Stomach (tissue), 8 donors: ENCODE measurements at regions not wholly inside any gene's neighbourhood (a gene's known extent, or its start where the extent isn't known, plus 50 kb on each side); places are given as distances from the start of the nearest gene placed in this dataset.
A peak's percentile ranks its signal among the peaks of the same experiment; 100 is the strongest.
"Not testable (repeated sequence)": the region's sequence is repeated elsewhere in the genome, so short reads cannot be mapped to it uniquely, and the experiment has no call there.

Experiments
- DNase-seq, 2 donors: peaks; one replicate each; pipeline versions ENCODE4 v3.0.0 to v3.0.0-alpha.2; 2013 to 2019
- H3K27ac ChIP-seq, 5 donors: fragments of 200-600 bp in 4 of 5; sonication (generic) in 4 of 5; one replicate each; pipeline ENCODE4 v1.5.1; 2013 to 2019; ENCODE audit warnings: mild to moderate bottlenecking in 1 of 5, moderate library complexity in 1 of 5
- H3K27me3 ChIP-seq, 3 donors: fragments of 200-600 bp; sonication (generic); one replicate each; pipeline ENCODE4 v1.5.1; 2017 to 2019; ENCODE audit warnings: mixed run types in 1 of 3
- H3K36me3 ChIP-seq, 4 donors: fragments of 200-600 bp; sonication (generic); 1 replicate in 3 of 4; 2 replicates in 1 of 4; pipeline ENCODE4 v1.5.1; 2016 to 2019
- H3K4me1 ChIP-seq, 4 donors: fragments of 200-600 bp; sonication (generic); one replicate each; pipeline ENCODE4 v1.5.1; 2016 to 2019
- H3K4me3 ChIP-seq, 4 donors: fragments of 200-600 bp; sonication (generic) in 3 of 4; one replicate each; pipeline ENCODE4 v1.5.1; 2016 to 2019; ENCODE audit warnings: mild to moderate bottlenecking in 1 of 4
- H3K9me3 ChIP-seq, 4 donors: fragments of 200-600 bp; sonication (generic); one replicate each; pipeline ENCODE4 v1.5.1; 2016 to 2019
- EP300 ChIP-seq: sonication (generic); formaldehyde crosslinking; IDR thresholded peaks from one replicate; pipeline ENCODE4 v1.6.1; 2017; ENCODE audit warnings: antibody characterized with exemption
- POLR2A ChIP-seq, 4 donors: fragments of 450-650 bp; IDR thresholded peaks; one replicate each; pipeline ENCODE4 v1.6.1; 2016; ENCODE audit warnings: antibody characterized with exemption in 4 of 4, control low read depth in 2 of 4, mild to moderate bottlenecking in 1 of 4, moderate library complexity in 1 of 4
- POLR2AphosphoS5 ChIP-seq, 3 donors: sonication (generic); formaldehyde crosslinking; IDR thresholded peaks; one replicate each; pipeline ENCODE4 v1.6.1; 2016; ENCODE audit warnings: antibody characterized with exemption in 3 of 3
- WGBS, 5 donors: extraction: QIAGEN DNeasy Blood & Tissue Kit in 3 of 5; methylation state at CpG; one replicate each; pipeline versions ENCODE4 v1.1.5 to v1.1.7; 2013 to 2018; 5-methylcytosine and 5-hydroxymethylcytosine counted together
- intact Hi-C: fragments of 100-400 bp; cut with DNase I; formaldehyde crosslinking; loops from one replicate; pipeline ENCODE4 v1.15.1; 2023; ENCODE audit warnings: low total_unique reads
- TF ChIP-seq, protein P1 (sequence below), 7 experiments: fragments of 450-650 bp in 4 of 7; fragments of 200-600 bp in 3 of 7; sonication (generic) in 3 of 7; IDR thresholded peaks; one replicate each; pipeline ENCODE4 v1.5.1; 2016 to 2019; ENCODE audit warnings: antibody characterized with exemption in 7 of 7, control low read depth in 2 of 7, mild to moderate bottlenecking in 1 of 7
- donor health status: healthy with polysubstance abuse.
- donor health status: Bipolar disorder and iron deficiency.
- donor health status: healthy.

DNA sequence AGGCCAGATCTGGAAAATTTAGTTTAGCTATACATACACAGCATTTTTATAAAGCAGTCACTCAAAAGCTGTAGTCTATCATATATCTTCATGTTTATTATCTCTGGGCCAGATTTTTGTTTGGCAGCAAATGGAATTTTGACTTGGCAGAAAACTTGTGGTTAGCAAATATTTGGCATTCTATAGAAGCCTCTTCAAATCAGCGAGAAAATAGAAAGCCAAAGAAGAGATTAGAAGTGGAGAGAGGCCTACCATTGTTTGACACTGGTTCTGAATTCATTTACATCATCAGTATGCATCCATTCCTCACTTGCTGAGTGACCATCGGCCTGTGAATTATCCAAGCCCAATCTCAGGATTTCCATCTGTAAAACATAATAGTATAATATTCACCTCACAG is 1077.6 kb downstream of the GALC start:
- 21 to 42% (median 34%) methylated on average over 2 of the region's 2 CpGs for WGBS, 5 donors
- TF ChIP-seq POLR2A (IDR thresholded peaks at IDR 0.05) (no peak), EP300 (no peak)
- TF ChIP-seq, protein P1, sequence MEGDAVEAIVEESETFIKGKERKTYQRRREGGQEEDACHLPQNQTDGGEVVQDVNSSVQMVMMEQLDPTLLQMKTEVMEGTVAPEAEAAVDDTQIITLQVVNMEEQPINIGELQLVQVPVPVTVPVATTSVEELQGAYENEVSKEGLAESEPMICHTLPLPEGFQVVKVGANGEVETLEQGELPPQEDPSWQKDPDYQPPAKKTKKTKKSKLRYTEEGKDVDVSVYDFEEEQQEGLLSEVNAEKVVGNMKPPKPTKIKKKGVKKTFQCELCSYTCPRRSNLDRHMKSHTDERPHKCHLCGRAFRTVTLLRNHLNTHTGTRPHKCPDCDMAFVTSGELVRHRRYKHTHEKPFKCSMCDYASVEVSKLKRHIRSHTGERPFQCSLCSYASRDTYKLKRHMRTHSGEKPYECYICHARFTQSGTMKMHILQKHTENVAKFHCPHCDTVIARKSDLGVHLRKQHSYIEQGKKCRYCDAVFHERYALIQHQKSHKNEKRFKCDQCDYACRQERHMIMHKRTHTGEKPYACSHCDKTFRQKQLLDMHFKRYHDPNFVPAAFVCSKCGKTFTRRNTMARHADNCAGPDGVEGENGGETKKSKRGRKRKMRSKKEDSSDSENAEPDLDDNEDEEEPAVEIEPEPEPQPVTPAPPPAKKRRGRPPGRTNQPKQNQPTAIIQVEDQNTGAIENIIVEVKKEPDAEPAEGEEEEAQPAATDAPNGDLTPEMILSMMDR (IDR thresholded peaks at IDR 0.05), result no peak
- intact Hi-C loops, result no loop called here

DNA sequence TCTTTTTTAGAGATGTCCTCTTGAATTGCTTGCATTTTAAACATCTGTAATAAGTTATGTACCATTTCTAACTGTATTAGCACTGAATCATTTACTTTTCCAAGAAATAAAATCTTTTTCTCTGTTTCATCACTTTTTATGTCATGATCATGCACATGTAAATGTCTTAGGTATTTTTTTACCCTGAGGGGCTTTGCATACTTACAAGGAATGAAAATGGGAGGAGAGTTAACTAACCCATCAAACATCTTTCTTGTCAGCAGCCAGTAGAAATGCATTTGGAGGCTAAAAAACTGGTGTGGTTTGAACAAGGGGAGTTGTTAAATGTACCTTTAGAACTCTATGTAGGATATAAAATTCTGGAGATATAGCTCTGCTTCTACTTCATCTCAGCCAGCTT is 1080.3 kb downstream of the GALC start:
- no peaks in the 10 kb centered on the region for H3K9me3 ChIP-seq
- intact Hi-C loops, result no loop called here
- H3K4me1 ChIP-seq, result no peaks in the 10 kb centered on the region
- DNase-seq, result no peak
- no peak overlapping the region for H3K27ac ChIP-seq
- TF ChIP-seq, protein P1 (IDR thresholded peaks at IDR 0.05), result no peak
- TF ChIP-seq POLR2AphosphoS5 (IDR thresholded peaks at IDR 0.05), result no peak
- no peak for TF ChIP-seq EP300
- no peak for TF ChIP-seq POLR2A (IDR thresholded peaks at IDR 0.05)
- H3K27me3 ChIP-seq, result no peaks in the 10 kb centered on the region
- no peak overlapping the region for H3K4me3 ChIP-seq
- H3K36me3 ChIP-seq, result no peaks in the 10 kb centered on the region

More for the DNA sequence above, 1077.6 kb downstream of the GALC start:
- Histone ChIP-seq H3K36me3 (no peaks in the 10 kb centered on the region), H3K4me1 (no peaks in the 10 kb centered on the region), H3K9me3 (no peaks in the 10 kb centered on the region), H3K27ac (no peak overlapping the region), H3K27me3 (no peaks in the 10 kb centered on the region), H3K4me3 (no peak overlapping the region)
- peak in 1 of 2 donors; percentile 44 for DNase-seq

DNA sequence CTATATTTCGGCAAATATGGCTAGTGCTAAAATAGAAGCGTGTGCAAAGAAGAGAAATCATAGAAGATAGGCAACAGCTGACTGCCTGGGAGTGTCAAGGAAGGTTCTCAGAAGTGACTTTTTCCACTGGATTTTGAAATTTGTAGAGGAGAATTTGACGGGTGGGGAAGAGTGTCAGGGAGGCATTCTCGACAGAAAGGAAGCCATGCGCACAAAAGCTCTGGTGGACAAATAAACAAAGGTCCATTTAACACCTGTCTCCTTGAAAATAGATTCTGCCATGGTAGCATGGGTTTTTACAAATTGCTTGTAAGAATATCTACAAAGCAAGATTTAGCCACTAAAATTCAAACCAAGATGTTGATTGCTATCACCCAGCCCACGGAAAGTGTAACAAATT is 1081.5 kb downstream of the GALC start:
- no peaks in the 10 kb centered on the region for H3K27me3 ChIP-seq
- WGBS, 5 donors, result 77 to 90% (median 84%) methylated on average over 6 of the region's 6 CpGs
- H3K36me3 ChIP-seq, result no peaks in the 10 kb centered on the region
- no peak overlapping the region for H3K4me3 ChIP-seq
- H3K4me1 ChIP-seq, result no peaks in the 10 kb centered on the region
- intact Hi-C loops, result no loop called here
- no peak overlapping the region for H3K27ac ChIP-seq
- DNase-seq, result no peak
- no peaks in the 10 kb centered on the region for H3K9me3 ChIP-seq
- TF ChIP-seq, protein P1 (IDR thresholded peaks at IDR 0.05), result no peak
- no peak for TF ChIP-seq POLR2A (IDR thresholded peaks at IDR 0.05)
- no peak for TF ChIP-seq EP300
- no peak for TF ChIP-seq POLR2AphosphoS5 (IDR thresholded peaks at IDR 0.05)

DNA sequence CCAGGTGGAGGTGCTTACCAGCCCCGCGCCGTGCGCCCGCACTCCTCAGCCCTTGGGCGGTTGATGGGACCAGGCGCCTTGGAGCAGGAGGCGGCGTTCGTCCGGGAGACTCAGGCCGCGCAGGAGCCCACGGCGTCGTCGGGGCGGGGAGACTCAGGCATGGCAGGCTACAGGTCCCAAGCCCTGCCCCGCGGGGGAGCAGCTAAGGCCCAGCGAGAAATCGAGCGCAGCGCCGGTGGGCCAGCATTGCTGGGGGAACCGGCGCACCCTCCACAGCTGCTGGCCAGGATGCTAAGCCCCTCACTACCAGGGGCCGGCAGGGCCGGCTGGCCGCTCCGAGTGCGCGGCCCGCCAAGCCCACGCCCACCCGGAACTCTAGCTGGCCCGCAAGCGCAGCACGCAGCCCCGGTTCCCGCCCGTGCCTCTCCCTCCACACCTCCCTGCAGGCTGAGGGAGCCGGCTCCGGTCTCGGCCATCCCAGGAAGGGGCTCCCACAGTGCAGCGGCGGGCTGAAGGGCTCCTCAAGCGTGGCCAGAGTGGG is 1087.5 kb downstream of the GALC start:
- not testable (repeated sequence) for DNase-seq
- WGBS, 5 donors, result 95 to 97% (median 96%) methylated on average over 32 to 48 of the region's 48 CpGs

DNA sequence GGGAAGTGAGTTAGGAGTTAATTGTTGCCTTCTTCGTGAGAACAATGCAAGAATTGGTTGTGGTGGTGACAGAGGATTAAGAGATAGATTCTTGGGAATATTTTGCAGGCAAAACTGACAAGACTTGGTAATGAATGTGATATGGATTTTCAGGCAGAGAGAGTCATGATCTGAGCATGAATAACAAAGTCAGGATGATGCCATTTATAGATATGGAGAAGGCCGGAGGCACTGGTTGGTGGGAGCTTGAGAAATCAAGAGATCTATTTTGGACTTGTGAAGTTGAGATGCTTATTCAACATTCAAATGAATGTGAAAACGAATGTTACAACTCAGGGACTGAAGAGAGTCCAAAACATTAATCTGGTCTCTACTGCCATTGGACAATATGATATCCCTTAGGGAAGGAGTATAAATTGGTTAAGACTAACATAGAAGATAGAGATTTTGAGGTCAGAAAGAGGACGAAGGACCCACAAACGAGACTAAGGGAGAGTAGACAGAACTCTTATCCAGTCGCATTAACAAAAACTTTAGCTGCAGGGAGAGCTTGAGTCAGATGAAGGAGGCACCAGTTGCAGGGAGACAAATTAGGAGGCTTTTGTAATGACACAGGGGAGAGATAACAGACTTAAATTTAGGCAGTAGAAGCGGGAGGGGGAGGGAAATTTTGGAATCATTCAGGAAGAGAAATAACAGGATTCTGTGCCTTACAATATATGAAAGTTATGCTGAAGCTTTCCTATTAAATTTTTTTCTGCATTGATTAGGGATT is 1090.6 kb downstream of the GALC start:
- Histone ChIP-seq H3K27ac (no peak overlapping the region), H3K4me3 (no peak overlapping the region), H3K27me3 (no peaks in the 10 kb centered on the region), H3K9me3 (no peaks in the 10 kb centered on the region), H3K36me3 (no peaks in the 10 kb centered on the region), H3K4me1 (no peaks in the 10 kb centered on the region)
- no peak for TF ChIP-seq POLR2A (IDR thresholded peaks at IDR 0.05)
- no peak for TF ChIP-seq POLR2AphosphoS5 (IDR thresholded peaks at IDR 0.05)
- TF ChIP-seq, protein P1 (IDR thresholded peaks at IDR 0.05), result no peak
- no peak for TF ChIP-seq EP300
- 74 to 86% (median 79%) methylated on average over 7 of the region's 7 CpGs for WGBS, 5 donors
- intact Hi-C loops, result no loop called here
- DNase-seq, result peak in 1 of 2 donors; percentile 59

More for the DNA sequence above, 1087.5 kb downstream of the GALC start:
- H3K9me3 ChIP-seq, intact Hi-C loops, H3K4me3 ChIP-seq, H3K36me3 ChIP-seq, H3K4me1 ChIP-seq, H3K27me3 ChIP-seq, H3K27ac ChIP-seq: not testable (repeated sequence)
